ENCODE measurements at regions not wholly inside any gene's neighbourhood (a gene's known extent, or its start where the extent isn't known, plus 50 kb on each side); places are given as distances from the start of the nearest gene placed in this dataset.

DNA sequence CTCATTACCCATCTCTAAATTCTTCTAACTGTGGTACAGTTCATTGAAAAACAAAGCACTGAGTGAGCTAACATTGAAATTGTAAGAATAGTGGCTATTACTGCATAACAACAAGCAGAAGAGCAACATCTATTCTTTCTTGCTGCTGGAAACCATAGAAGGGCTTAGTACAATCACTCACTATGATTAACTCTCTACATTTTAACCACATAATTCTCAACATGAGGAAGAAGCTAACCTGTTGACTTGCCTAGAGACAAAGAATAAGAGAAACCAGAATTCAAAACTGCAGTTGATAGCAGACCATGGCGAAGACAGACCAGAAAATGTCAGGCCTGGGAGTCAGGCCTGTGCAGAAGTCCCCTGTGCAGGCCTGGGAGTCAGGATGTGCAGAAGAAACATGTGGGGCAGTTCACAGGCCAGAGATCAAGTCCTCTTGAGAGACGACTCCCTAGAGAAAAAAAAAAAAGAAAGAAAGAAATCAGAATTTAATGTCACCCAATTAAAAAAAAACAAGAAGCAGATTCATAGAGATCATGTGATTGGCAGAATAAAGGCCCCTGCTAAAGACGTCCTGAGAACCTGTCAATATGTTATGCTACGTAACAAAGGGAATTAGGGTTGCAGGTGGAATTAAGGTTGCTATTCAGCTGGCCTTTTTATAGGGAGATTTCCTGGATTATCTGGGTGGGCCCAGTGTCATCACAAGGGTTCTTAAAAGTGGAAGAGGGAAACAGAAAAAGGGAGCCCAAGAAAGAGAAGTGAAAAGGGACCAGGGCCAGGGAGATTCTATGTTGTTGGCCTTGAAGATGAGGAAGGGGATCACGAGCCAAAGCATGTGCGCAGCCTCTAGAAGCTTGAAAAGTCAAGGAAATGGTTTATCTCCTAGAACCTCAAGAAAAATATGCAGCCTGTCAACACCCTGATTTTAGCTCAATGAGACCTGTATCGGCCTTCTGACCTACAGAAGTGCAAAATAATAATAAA, 94.9 kb downstream of the MRPL39 start:
- Mint-ChIP-seq H3K9me3 (ENCODE audit: insufficient read depth) (no peaks in the 10 kb centered on the region), H3K27me3 (no peaks in the 10 kb centered on the region), H3K4me1 (peaks cover 24% of the 10 kb centered on the region), H3K4me3 (no peak overlapping the region), H3K27ac (no peak overlapping the region)
- POLR2A ChIA-PET, result no interaction called here
- H3K9me3 ChIP-seq (ENCODE audit: control extremely low read depth in 1 of 3, control insufficient read depth in 2 of 3, insufficient read depth in 1 of 3, low read length in 2 of 3), result no peaks in the 10 kb centered on the region
- intact Hi-C loops (cut with micrococcal nuclease), result loop anchor here (5.0 kb wide), 1 partner anchor 90 kb away; no protein-coding TSS in a partner anchor
- no peak overlapping the region for H3K27ac ChIP-seq (ENCODE audit: low read length in 2 of 2)
- ATAC-seq (ENCODE audit: low read depth) (no peak), DNase-seq (no peak)
- no peaks in the 10 kb centered on the region for H3K27me3 ChIP-seq (replicated peaks in 1 of 4; ENCODE audit: control extremely low read depth in 1 of 4, control insufficient read depth in 3 of 4, insufficient read depth in 4 of 4, low read length in 3 of 4)
- H3K4me2 ChIP-seq (replicated peaks; ENCODE audit: low read depth, low read length, poor library complexity, severe bottlenecking), result no peak overlapping the region
- WGBS (ENCODE audit: insufficient coverage), result 94% methylated on average over 5 of the region's 7 CpGs
- H3K9ac ChIP-seq (ENCODE audit: low read length), result no peak overlapping the region
- no peaks in the 10 kb centered on the region for H4K20me1 ChIP-seq (ENCODE audit: control insufficient read depth, insufficient read depth, low read length, poor library complexity, severe bottlenecking)
- H2AFZ ChIP-seq (ENCODE audit: insufficient read depth, low read depth, low read length, poor library complexity, severe bottlenecking), result no peak overlapping the region
- no peaks in the 10 kb centered on the region for H3K36me3 ChIP-seq (replicated peaks in 1 of 2; ENCODE audit: control extremely low read depth in 1 of 2, control insufficient read depth in 1 of 2, extremely low read depth in 1 of 2, insufficient read depth in 2 of 2, low read length in 1 of 2)
- CTCF ChIA-PET, result interaction anchor here (0.7 kb wide), 1 partner anchor 172 kb away, joined by 3 read pairs; no protein-coding TSS in a partner anchor
- H3K4me3 ChIP-seq (ENCODE audit: control extremely low read depth in 1 of 5, extremely low read depth in 1 of 5, insufficient read depth in 1 of 5, low read depth in 2 of 5, low read length in 4 of 5), result no peak overlapping the region
- TF ChIP-seq, protein P1, sequence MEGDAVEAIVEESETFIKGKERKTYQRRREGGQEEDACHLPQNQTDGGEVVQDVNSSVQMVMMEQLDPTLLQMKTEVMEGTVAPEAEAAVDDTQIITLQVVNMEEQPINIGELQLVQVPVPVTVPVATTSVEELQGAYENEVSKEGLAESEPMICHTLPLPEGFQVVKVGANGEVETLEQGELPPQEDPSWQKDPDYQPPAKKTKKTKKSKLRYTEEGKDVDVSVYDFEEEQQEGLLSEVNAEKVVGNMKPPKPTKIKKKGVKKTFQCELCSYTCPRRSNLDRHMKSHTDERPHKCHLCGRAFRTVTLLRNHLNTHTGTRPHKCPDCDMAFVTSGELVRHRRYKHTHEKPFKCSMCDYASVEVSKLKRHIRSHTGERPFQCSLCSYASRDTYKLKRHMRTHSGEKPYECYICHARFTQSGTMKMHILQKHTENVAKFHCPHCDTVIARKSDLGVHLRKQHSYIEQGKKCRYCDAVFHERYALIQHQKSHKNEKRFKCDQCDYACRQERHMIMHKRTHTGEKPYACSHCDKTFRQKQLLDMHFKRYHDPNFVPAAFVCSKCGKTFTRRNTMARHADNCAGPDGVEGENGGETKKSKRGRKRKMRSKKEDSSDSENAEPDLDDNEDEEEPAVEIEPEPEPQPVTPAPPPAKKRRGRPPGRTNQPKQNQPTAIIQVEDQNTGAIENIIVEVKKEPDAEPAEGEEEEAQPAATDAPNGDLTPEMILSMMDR (IDR thresholded peaks at IDR 0.05), result no peak
- no peak for TF ChIP-seq EZH2 (IDR thresholded peaks at IDR 0.05; ENCODE audit: borderline replicate concordance, insufficient read depth, low read depth, low read length, poor library complexity, severe bottlenecking)
- no peaks in the 10 kb centered on the region for H3K79me2 ChIP-seq (ENCODE audit: control insufficient read depth, insufficient read depth, low read length)
- peaks cover 4 to 11% of the 10 kb centered on the region in 2 donors for H3K4me1 ChIP-seq (ENCODE audit: control insufficient read depth in 2 of 2, insufficient read depth in 2 of 2, low read length in 2 of 2)

DNA sequence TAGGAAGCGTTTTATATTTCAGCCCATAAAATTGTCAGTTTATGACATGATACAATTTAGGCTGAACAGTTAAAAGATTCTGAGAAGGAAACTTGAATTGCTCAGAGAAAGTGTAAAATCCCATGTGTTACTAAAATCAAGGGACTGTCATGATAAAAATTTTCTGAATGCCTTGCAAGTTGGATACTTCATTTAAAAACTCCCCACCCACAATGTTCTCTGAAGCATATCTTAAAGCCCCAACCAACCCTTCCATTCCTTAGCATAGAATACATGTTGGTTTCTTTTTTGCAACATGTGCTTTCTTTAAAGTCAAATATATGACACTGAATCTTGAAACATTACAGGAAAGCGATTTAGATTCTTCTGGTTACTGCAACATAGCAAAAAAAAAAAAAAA, 97.4 kb downstream of the MRPL39 start:
- H3K4me3 ChIP-seq (ENCODE audit: control extremely low read depth in 1 of 5, extremely low read depth in 1 of 5, insufficient read depth in 1 of 5, low read depth in 2 of 5, low read length in 4 of 5), result no peak overlapping the region
- Mint-ChIP-seq H3K9me3 (ENCODE audit: insufficient read depth) (no peaks in the 10 kb centered on the region), H3K4me3 (peak overlapping the region; percentile 17), H3K27ac (no peak overlapping the region), H3K4me1 (peaks cover 34% of the 10 kb centered on the region), H3K27me3 (no peaks in the 10 kb centered on the region)
- peaks cover 4 to 11% of the 10 kb centered on the region in 2 donors for H3K4me1 ChIP-seq (ENCODE audit: control insufficient read depth in 2 of 2, insufficient read depth in 2 of 2, low read length in 2 of 2)
- DNase-seq, result peak; percentile 39
- H3K36me3 ChIP-seq (replicated peaks in 1 of 2; ENCODE audit: control extremely low read depth in 1 of 2, control insufficient read depth in 1 of 2, extremely low read depth in 1 of 2, insufficient read depth in 2 of 2, low read length in 1 of 2), result no peaks in the 10 kb centered on the region
- no CpG with 5 or more reads among the region's 2 CpGs for WGBS (ENCODE audit: insufficient coverage)
- no peak overlapping the region for H3K27ac ChIP-seq (ENCODE audit: low read length in 2 of 2)
- H3K79me2 ChIP-seq (ENCODE audit: control insufficient read depth, insufficient read depth, low read length), result no peaks in the 10 kb centered on the region
- POLR2A ChIA-PET, result no interaction called here
- no peak overlapping the region for H2AFZ ChIP-seq (ENCODE audit: insufficient read depth, low read depth, low read length, poor library complexity, severe bottlenecking)
- H4K20me1 ChIP-seq (ENCODE audit: control insufficient read depth, insufficient read depth, low read length, poor library complexity, severe bottlenecking), result no peaks in the 10 kb centered on the region
- intact Hi-C loops (cut with micrococcal nuclease), result loop anchor here (5.0 kb wide), 2 partner anchors 48 to 88 kb away; no protein-coding TSS in a partner anchor
- no peaks in the 10 kb centered on the region for H3K9me3 ChIP-seq (ENCODE audit: control extremely low read depth in 1 of 3, control insufficient read depth in 2 of 3, insufficient read depth in 1 of 3, low read length in 2 of 3)
- no peak overlapping the region for H3K9ac ChIP-seq (ENCODE audit: low read length)
- TF ChIP-seq, protein P1 (IDR thresholded peaks at IDR 0.05), result no peak
- TF ChIP-seq EZH2 (IDR thresholded peaks at IDR 0.05; ENCODE audit: borderline replicate concordance, insufficient read depth, low read depth, low read length, poor library complexity, severe bottlenecking), result no peak
- CTCF ChIA-PET, result no interaction called here
- peak overlapping the region; percentile 42 for H3K4me2 ChIP-seq (replicated peaks; ENCODE audit: low read depth, low read length, poor library complexity, severe bottlenecking)
- ATAC-seq (ENCODE audit: low read depth), result peak; percentile 39
- H3K27me3 ChIP-seq (replicated peaks in 1 of 4; ENCODE audit: control extremely low read depth in 1 of 4, control insufficient read depth in 3 of 4, insufficient read depth in 4 of 4, low read length in 3 of 4), result no peaks in the 10 kb centered on the region

All from B cell (primary cell).